Mesenchymal stem cell (in vitro differentiated cells and primary cell): ENCODE measurements at regions not wholly inside any gene's neighbourhood (a gene's known extent, or its start where the extent isn't known, plus 50 kb on each side); places are given as distances from the start of the nearest gene placed in this dataset.

Experiments used
- DNase-seq: peaks from one replicate; pipeline ENCODE4 v3.0.0-alpha.2; 2013
- H2AFZ ChIP-seq: one replicate; pipeline ENCODE4 v1.6.1; 2013; ENCODE audit warnings: low read depth, mild to moderate bottlenecking, control low read depth, inconsistent platforms, low read length, moderate library complexity
- H2AK5ac ChIP-seq: 2 replicates; pipeline ENCODE4 v1.6.1; 2013; ENCODE audit warnings: low read length, moderate library complexity, mild to moderate bottlenecking, inconsistent platforms; ENCODE audit not compliant: severe bottlenecking
- H2BK120ac ChIP-seq: one replicate; pipeline ENCODE4 v1.6.1; 2013; ENCODE audit warnings: low read depth, mild to moderate bottlenecking, inconsistent platforms, low read length, moderate library complexity
- H2BK12ac ChIP-seq, 2 experiments: one replicate each; pipeline ENCODE4 v1.6.1; 2013; ENCODE audit warnings: inconsistent platforms in 2 of 2, low read length in 2 of 2, mild to moderate bottlenecking in 2 of 2, moderate library complexity in 2 of 2, control low read depth in 1 of 2
- H2BK15ac ChIP-seq: one replicate; pipeline ENCODE4 v1.6.1; 2013; ENCODE audit warnings: mild to moderate bottlenecking, low read depth, inconsistent platforms; ENCODE audit not compliant: poor library complexity, severe bottlenecking
- H2BK5ac ChIP-seq: 2 replicates; pipeline ENCODE4 v1.6.1; 2013; ENCODE audit warnings: low read depth, mild to moderate bottlenecking, low read length, control low read depth, inconsistent platforms; ENCODE audit not compliant: poor library complexity, severe bottlenecking
- H3K14ac ChIP-seq, 2 experiments: one replicate each; pipeline ENCODE4 v1.6.1; 2013; ENCODE audit warnings: inconsistent platforms in 2 of 2, low read length in 2 of 2, control low read depth in 1 of 2, mild to moderate bottlenecking in 1 of 2, moderate library complexity in 1 of 2
- H3K18ac ChIP-seq, 2 experiments: one replicate each; pipeline ENCODE4 v1.6.1; 2013; ENCODE audit warnings: inconsistent platforms in 2 of 2, low read length in 2 of 2, control low read depth in 1 of 2, low read depth in 1 of 2, mild to moderate bottlenecking in 1 of 2
- H3K23ac ChIP-seq, 2 experiments: one replicate each; pipeline ENCODE4 v1.6.1; 2013; ENCODE audit warnings: inconsistent platforms in 2 of 2, low read length in 2 of 2, mild to moderate bottlenecking in 2 of 2, moderate library complexity in 2 of 2, control low read depth in 1 of 2
- H3K27ac ChIP-seq: 2 replicates; pipeline ENCODE4 v1.5.1; 2013; ENCODE audit warnings: mild to moderate bottlenecking, moderate library complexity, low read length, control low read depth, inconsistent platforms; ENCODE audit not compliant: poor library complexity, severe bottlenecking
- H3K27me3 ChIP-seq, 2 experiments: 2 replicates each; pipeline versions ENCODE4 v1.6.1 to v1.7.0; 2013; ENCODE audit warnings: low read length in 2 of 2, mild to moderate bottlenecking in 2 of 2, moderate library complexity in 2 of 2, control low read depth in 1 of 2, inconsistent platforms in 1 of 2; ENCODE audit not compliant: control insufficient read depth in 1 of 2, insufficient read depth in 1 of 2
- H3K36me3 ChIP-seq, 2 experiments: 2 replicates each; pipeline versions ENCODE4 v1.6.1 to v1.7.0; 2013; ENCODE audit warnings: low read length in 2 of 2, control low read depth in 1 of 2, inconsistent platforms in 1 of 2, low read depth in 1 of 2, mild to moderate bottlenecking in 1 of 2; ENCODE audit not compliant: insufficient read depth in 2 of 2, control insufficient read depth in 1 of 2
- H3K4ac ChIP-seq, 2 experiments: one replicate each; pipeline ENCODE4 v1.6.1; 2013; ENCODE audit warnings: inconsistent platforms in 2 of 2, low read length in 2 of 2, mild to moderate bottlenecking in 2 of 2, moderate library complexity in 2 of 2, control low read depth in 1 of 2, low read depth in 1 of 2
- H3K4me1 ChIP-seq: 2 replicates; pipeline ENCODE4 v1.6.1; 2013; ENCODE audit warnings: low read depth, low read length, control low read depth; ENCODE audit not compliant: control insufficient read depth, insufficient read depth
- H3K4me2 ChIP-seq: 2 replicates; pipeline ENCODE4 v1.6.1; 2013; ENCODE audit warnings: low read length, mild to moderate bottlenecking, inconsistent platforms; ENCODE audit not compliant: poor library complexity, severe bottlenecking
- H3K4me3 ChIP-seq, 2 experiments: 2 replicates each; pipeline versions ENCODE4 v1.5.1 to v1.7.0; 2013; ENCODE audit warnings: low read length in 2 of 2, mild to moderate bottlenecking in 2 of 2, control low read depth in 1 of 2, low read depth in 1 of 2; ENCODE audit not compliant: insufficient read depth in 1 of 2
- H3K79me1 ChIP-seq: replicated peaks from 2 replicates; pipeline ENCODE4 v1.6.1; 2013; ENCODE audit warnings: mild to moderate bottlenecking, control low read depth, low read length, inconsistent platforms; ENCODE audit not compliant: poor library complexity, severe bottlenecking
- H3K9ac ChIP-seq: 2 replicates; pipeline ENCODE4 v1.7.0; 2013; ENCODE audit warnings: mild to moderate bottlenecking, low read length, moderate library complexity
- H3K9me3 ChIP-seq: 2 replicates; pipeline ENCODE4 v1.7.0; 2013; ENCODE audit warnings: mild to moderate bottlenecking, low read length; ENCODE audit not compliant: control insufficient read depth
- H4K8ac ChIP-seq: one replicate; pipeline ENCODE4 v1.6.1; 2013; ENCODE audit warnings: inconsistent platforms, mild to moderate bottlenecking, low read length, moderate library complexity
- H4K91ac ChIP-seq: one replicate; pipeline ENCODE4 v1.6.1; 2013; ENCODE audit warnings: mild to moderate bottlenecking, low read length, inconsistent platforms
- WGBS: methylation state at CpG from one replicate; pipeline ENCODE4 v1.1.7; 2013; ENCODE audit warnings: mixed read lengths; 5-methylcytosine and 5-hydroxymethylcytosine counted together

GRCh38 chr6:55998576-55998975 lies 123.2 kb upstream of the BMP5 start:
- WGBS = no CpG with 5 or more reads among the region's 2 CpGs
- no peak overlapping the region for H2BK15ac ChIP-seq
- no peak overlapping the region for H3K4ac ChIP-seq
- no peak overlapping the region for H3K4me3 ChIP-seq
- H2AK5ac ChIP-seq = no peak overlapping the region
- no peak overlapping the region for H3K4me2 ChIP-seq
- no peak overlapping the region for H3K27ac ChIP-seq
- no peak overlapping the region for H3K14ac ChIP-seq
- no peak overlapping the region for H3K9ac ChIP-seq
- no peaks in the 10 kb centered on the region for H3K27me3 ChIP-seq
- H3K18ac ChIP-seq = no peak overlapping the region
- no peak overlapping the region for H4K8ac ChIP-seq
- no peak overlapping the region for H2BK5ac ChIP-seq
- no peaks in the 10 kb centered on the region for H3K4me1 ChIP-seq
- no peak overlapping the region for H2BK12ac ChIP-seq
- no peak overlapping the region for H2BK120ac ChIP-seq
- H3K36me3 ChIP-seq = no peaks in the 10 kb centered on the region
- H3K79me1 ChIP-seq = no peaks in the 10 kb centered on the region
- peaks cover 4% of the 10 kb centered on the region for H3K9me3 ChIP-seq
- H3K23ac ChIP-seq = no peak overlapping the region
- no peak overlapping the region for H2AFZ ChIP-seq
- no peak for DNase-seq
- H4K91ac ChIP-seq = no peak overlapping the region

DNA sequence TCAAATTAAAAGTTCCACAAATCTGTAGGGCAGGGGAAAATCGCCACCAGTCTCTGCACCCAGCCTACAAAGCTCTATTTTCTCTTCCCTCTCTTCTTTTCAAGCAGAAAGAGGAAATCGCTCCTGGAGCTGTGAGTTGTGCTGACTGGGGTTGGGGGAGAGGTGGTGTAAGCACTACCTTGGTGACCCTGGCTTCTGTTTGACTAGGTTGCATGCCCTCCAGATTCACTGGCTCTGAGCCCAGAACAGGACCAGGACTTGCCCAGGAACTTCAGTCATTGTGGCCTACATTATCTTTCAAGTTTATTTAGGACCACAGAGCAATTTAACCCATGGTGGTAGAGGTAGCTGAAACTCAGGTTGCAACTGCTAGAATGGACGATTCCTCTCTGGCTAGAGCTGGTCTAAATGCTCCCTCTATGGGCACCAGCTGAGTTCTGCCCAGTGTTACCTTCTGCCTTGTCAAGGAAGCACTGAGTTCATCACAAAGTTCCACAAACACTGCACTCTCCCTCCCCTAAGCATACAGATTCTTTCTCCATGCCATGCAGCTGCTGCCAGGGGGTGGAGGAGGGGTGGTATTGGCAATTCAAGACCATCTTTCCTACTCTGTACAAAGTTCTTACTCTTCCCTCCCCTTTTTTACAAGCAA lies 122.0 kb upstream of the BMP5 start:
- H3K9ac ChIP-seq = no peak overlapping the region
- no peaks in the 10 kb centered on the region for H3K4me1 ChIP-seq
- no peak overlapping the region for H2BK15ac ChIP-seq
- no peak overlapping the region for H4K8ac ChIP-seq
- no peak overlapping the region for H3K4ac ChIP-seq
- no peak overlapping the region for H3K27ac ChIP-seq
- no peak overlapping the region for H3K4me2 ChIP-seq
- peak overlapping the region in 1 of 2 experiments; percentile 11 for H3K18ac ChIP-seq
- H3K36me3 ChIP-seq = no peaks in the 10 kb centered on the region
- H2BK5ac ChIP-seq = no peak overlapping the region
- H3K27me3 ChIP-seq = no peaks in the 10 kb centered on the region
- H2BK120ac ChIP-seq = no peak overlapping the region
- H3K23ac ChIP-seq = no peak overlapping the region
- H3K9me3 ChIP-seq = peaks cover 9% of the 10 kb centered on the region
- no peak overlapping the region for H3K14ac ChIP-seq
- H2AFZ ChIP-seq = no peak overlapping the region
- WGBS = 88% methylated on average over 2 of the region's 3 CpGs
- no peaks in the 10 kb centered on the region for H3K79me1 ChIP-seq
- no peak for DNase-seq
- no peak overlapping the region for H2AK5ac ChIP-seq
- H3K4me3 ChIP-seq = no peak overlapping the region
- H2BK12ac ChIP-seq = no peak overlapping the region
- no peak overlapping the region for H4K91ac ChIP-seq

DNA sequence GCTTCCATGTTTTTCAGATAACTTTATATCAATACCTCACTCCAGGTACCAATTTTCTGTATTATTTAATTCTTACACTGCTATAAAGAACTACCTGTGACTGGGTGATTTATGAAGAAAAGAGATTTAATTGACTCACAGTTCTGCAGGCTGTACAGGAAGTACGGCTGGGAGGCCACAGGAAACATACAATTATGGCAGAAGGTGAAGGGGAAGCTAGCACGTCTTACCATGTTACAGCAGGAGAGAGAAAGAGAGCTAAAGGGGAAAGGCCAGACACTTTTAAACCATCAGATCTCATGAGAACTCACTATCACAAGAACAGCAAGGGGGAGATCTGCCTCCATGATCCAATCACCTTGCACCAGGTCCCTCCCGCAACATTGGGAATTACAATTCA lies 119.1 kb upstream of the BMP5 start:
- H3K9ac ChIP-seq = no peak overlapping the region
- 100% methylated on average over 1 of the region's 3 CpGs for WGBS
- no peak overlapping the region for H3K23ac ChIP-seq
- H2BK5ac ChIP-seq = no peak overlapping the region
- no peak overlapping the region for H2AK5ac ChIP-seq
- H4K91ac ChIP-seq = no peak overlapping the region
- no peak overlapping the region for H3K4me2 ChIP-seq
- H3K4ac ChIP-seq = no peak overlapping the region
- H2AFZ ChIP-seq = no peak overlapping the region
- no peaks in the 10 kb centered on the region for H3K36me3 ChIP-seq
- H3K79me1 ChIP-seq = no peaks in the 10 kb centered on the region
- H3K27me3 ChIP-seq = no peaks in the 10 kb centered on the region
- no peak overlapping the region for H3K14ac ChIP-seq
- no peak for DNase-seq
- H3K9me3 ChIP-seq = peaks cover 9% of the 10 kb centered on the region
- no peak overlapping the region for H3K4me3 ChIP-seq
- H3K18ac ChIP-seq = no peak overlapping the region
- no peak overlapping the region for H3K27ac ChIP-seq
- H2BK15ac ChIP-seq = no peak overlapping the region
- H4K8ac ChIP-seq = no peak overlapping the region
- no peaks in the 10 kb centered on the region for H3K4me1 ChIP-seq
- H2BK120ac ChIP-seq = no peak overlapping the region
- no peak overlapping the region for H2BK12ac ChIP-seq

GRCh38 chr6:55993418-55993817 lies 118.0 kb upstream of the BMP5 start:
- H3K4me2 ChIP-seq = no peak overlapping the region
- 67% methylated on average over 2 of the region's 2 CpGs for WGBS
- H3K4me3 ChIP-seq = no peak overlapping the region
- H3K27ac ChIP-seq = no peak overlapping the region
- H3K36me3 ChIP-seq = no peaks in the 10 kb centered on the region
- no peak overlapping the region for H2AK5ac ChIP-seq
- H2BK15ac ChIP-seq = no peak overlapping the region
- H3K27me3 ChIP-seq = no peaks in the 10 kb centered on the region
- H2BK120ac ChIP-seq = no peak overlapping the region
- H3K18ac ChIP-seq = no peak overlapping the region
- no peaks in the 10 kb centered on the region for H3K4me1 ChIP-seq
- H3K23ac ChIP-seq = no peak overlapping the region
- no peak overlapping the region for H3K4ac ChIP-seq
- H3K79me1 ChIP-seq = no peaks in the 10 kb centered on the region
- DNase-seq = no peak
- H2AFZ ChIP-seq = no peak overlapping the region
- no peak overlapping the region for H2BK5ac ChIP-seq
- no peak overlapping the region for H3K14ac ChIP-seq
- peaks cover 9% of the 10 kb centered on the region for H3K9me3 ChIP-seq
- H4K8ac ChIP-seq = no peak overlapping the region
- no peak overlapping the region for H2BK12ac ChIP-seq
- H4K91ac ChIP-seq = no peak overlapping the region
- H3K9ac ChIP-seq = no peak overlapping the region
